ENCODE measurements at regions not wholly inside any gene's neighbourhood (a gene's known extent, or its start where the extent isn't known, plus 50 kb on each side); places are given as distances from the start of the nearest gene placed in this dataset.

DNA sequence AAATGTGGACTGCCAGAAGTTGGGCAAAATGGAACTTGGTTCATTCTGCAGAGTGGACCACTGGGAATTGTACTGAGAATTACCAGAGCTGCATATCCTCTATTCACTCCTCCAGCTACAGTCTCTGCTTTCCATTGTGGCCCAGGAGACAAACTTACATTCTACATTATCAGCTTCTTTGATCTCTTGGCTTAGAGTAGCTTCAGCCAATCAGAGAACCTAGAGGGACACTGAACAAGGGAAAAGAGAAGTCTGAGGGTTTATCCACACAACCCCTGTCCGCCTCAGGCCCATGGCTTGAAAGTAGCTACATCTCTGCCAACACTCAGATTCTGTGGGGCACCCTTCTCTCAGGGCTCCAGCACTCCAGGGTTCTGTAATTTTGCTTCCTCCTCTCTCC, 251.1 kb downstream of the TRIB2 start:
- TF ChIP-seq, protein P1, sequence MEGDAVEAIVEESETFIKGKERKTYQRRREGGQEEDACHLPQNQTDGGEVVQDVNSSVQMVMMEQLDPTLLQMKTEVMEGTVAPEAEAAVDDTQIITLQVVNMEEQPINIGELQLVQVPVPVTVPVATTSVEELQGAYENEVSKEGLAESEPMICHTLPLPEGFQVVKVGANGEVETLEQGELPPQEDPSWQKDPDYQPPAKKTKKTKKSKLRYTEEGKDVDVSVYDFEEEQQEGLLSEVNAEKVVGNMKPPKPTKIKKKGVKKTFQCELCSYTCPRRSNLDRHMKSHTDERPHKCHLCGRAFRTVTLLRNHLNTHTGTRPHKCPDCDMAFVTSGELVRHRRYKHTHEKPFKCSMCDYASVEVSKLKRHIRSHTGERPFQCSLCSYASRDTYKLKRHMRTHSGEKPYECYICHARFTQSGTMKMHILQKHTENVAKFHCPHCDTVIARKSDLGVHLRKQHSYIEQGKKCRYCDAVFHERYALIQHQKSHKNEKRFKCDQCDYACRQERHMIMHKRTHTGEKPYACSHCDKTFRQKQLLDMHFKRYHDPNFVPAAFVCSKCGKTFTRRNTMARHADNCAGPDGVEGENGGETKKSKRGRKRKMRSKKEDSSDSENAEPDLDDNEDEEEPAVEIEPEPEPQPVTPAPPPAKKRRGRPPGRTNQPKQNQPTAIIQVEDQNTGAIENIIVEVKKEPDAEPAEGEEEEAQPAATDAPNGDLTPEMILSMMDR (IDR thresholded peaks at IDR 0.05), result no peak
- no peak for TF ChIP-seq POLR2A (IDR thresholded peaks at IDR 0.05)

Data from heart left ventricle (tissue), 13 donors.